ENCODE measurements at regions not wholly inside any gene's neighbourhood (a gene's known extent, or its start where the extent isn't known, plus 50 kb on each side); places are given as distances from the start of the nearest gene placed in this dataset.

DNA sequence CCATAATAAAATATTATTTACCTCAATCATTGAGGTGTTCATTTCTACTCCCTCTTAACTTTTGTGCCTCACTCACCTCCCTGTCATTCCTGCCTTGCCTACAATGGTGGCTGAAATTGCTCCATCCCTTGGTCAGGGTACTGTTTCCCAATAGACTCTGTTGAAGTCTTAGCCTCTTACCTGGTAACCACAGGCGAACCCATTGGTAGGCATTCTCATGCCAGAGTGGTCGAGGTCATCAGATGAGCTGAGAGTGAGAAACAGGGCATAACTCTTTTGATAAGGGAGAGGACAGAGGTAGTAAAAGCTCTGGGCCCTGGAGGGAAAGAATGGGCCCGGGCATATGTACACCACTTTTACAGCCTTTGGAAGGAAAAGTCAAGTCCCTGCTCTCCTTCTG is 265.6 kb downstream of the ARRDC4 start:
- TF ChIP-seq, protein P1, sequence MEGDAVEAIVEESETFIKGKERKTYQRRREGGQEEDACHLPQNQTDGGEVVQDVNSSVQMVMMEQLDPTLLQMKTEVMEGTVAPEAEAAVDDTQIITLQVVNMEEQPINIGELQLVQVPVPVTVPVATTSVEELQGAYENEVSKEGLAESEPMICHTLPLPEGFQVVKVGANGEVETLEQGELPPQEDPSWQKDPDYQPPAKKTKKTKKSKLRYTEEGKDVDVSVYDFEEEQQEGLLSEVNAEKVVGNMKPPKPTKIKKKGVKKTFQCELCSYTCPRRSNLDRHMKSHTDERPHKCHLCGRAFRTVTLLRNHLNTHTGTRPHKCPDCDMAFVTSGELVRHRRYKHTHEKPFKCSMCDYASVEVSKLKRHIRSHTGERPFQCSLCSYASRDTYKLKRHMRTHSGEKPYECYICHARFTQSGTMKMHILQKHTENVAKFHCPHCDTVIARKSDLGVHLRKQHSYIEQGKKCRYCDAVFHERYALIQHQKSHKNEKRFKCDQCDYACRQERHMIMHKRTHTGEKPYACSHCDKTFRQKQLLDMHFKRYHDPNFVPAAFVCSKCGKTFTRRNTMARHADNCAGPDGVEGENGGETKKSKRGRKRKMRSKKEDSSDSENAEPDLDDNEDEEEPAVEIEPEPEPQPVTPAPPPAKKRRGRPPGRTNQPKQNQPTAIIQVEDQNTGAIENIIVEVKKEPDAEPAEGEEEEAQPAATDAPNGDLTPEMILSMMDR (IDR thresholded peaks at IDR 0.05): no peak
- Histone ChIP-seq H3K9me3 (no peaks in the 10 kb centered on the region), H3K4me3 (no peak overlapping the region), H3K4me1 (ENCODE audit: low read depth) (no peaks in the 10 kb centered on the region), H3K36me3 (ENCODE audit: low read depth) (no peaks in the 10 kb centered on the region)
- ATAC-seq (no peak), DNase-seq (no peak)
- intact Hi-C loops (cut with DNase I, micrococcal nuclease): no loop called here

DNA sequence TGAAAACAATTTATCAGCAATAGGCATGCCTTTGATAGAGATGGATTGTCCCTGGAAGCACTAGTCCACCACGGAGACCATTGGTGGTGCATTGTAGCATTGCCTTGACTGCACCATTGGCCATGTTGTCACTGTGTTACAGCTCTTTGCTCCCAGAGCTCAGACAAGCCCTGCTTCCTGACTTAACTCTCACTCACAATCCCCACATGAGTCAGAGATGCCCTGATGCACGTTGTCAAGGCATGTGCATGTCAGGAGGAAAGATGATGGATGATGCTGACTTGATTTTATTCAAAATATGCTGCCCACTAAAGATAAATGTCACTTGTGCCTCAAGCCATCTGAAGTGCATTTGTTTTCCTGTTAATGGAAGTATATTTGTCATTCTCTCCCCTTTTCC is 266.1 kb downstream of the ARRDC4 start:
- H3K9me3 ChIP-seq: no peaks in the 10 kb centered on the region
- intact Hi-C loops (cut with DNase I, micrococcal nuclease): no loop called here
- H3K4me1 ChIP-seq (ENCODE audit: low read depth): no peaks in the 10 kb centered on the region
- no peaks in the 10 kb centered on the region for H3K36me3 ChIP-seq (ENCODE audit: low read depth)
- DNase-seq (no peak), ATAC-seq (no peak)
- H3K4me3 ChIP-seq: no peak overlapping the region
- TF ChIP-seq, protein P1 (IDR thresholded peaks at IDR 0.05): no peak

DNA sequence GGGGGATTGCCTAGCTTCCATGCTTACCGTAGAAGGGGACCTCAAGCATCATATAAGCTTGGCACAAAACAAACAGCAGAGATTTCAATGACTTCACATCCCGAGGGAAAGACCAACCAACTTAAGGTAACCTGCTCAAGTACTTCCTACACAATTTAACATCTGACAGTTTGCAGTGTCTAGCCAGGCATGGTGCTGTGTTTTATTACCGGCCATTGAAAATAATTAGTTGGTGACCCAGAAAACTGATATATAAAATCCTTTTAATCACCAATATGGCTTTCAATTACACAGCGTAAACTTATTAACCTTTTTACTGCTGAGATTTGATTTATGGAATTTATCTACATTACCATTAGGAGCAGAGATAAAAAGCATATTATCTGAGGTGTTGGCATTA is 268.3 kb downstream of the ARRDC4 start:
- intact Hi-C loops (cut with DNase I, micrococcal nuclease): no loop called here
- no peaks in the 10 kb centered on the region for H3K9me3 ChIP-seq
- no peaks in the 10 kb centered on the region for H3K4me1 ChIP-seq (ENCODE audit: low read depth)
- TF ChIP-seq, protein P1 (IDR thresholded peaks at IDR 0.05): no peak
- ATAC-seq (no peak), DNase-seq (no peak)
- H3K4me3 ChIP-seq: no peak overlapping the region
- no peaks in the 10 kb centered on the region for H3K36me3 ChIP-seq (ENCODE audit: low read depth)

DNA sequence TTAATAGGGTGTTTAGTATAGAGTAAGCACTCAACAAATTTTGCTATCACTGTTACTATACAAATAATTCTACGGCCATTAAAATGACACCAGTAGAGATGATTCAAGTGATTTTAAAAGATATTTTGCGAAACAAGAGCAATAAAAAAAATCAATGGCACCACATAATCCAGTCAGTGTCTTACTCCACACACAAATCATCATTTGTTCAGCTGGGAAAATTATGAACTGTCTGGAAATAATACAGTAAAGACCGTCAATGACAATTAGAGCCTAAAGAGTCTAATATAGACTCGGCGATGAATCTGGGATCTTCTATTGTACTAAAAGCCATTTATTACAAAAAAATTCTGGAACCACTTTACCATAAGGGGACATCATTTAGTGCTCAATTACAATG is 270.5 kb downstream of the ARRDC4 start:
- no peak overlapping the region for H3K4me3 ChIP-seq
- no peaks in the 10 kb centered on the region for H3K9me3 ChIP-seq
- no peak for ATAC-seq
- no peaks in the 10 kb centered on the region for H3K36me3 ChIP-seq (ENCODE audit: low read depth)
- intact Hi-C loops (cut with DNase I, micrococcal nuclease): no loop called here
- TF ChIP-seq, protein P1 (IDR thresholded peaks at IDR 0.05): no peak
- H3K4me1 ChIP-seq (ENCODE audit: low read depth): no peaks in the 10 kb centered on the region
- no peak for DNase-seq

DNA sequence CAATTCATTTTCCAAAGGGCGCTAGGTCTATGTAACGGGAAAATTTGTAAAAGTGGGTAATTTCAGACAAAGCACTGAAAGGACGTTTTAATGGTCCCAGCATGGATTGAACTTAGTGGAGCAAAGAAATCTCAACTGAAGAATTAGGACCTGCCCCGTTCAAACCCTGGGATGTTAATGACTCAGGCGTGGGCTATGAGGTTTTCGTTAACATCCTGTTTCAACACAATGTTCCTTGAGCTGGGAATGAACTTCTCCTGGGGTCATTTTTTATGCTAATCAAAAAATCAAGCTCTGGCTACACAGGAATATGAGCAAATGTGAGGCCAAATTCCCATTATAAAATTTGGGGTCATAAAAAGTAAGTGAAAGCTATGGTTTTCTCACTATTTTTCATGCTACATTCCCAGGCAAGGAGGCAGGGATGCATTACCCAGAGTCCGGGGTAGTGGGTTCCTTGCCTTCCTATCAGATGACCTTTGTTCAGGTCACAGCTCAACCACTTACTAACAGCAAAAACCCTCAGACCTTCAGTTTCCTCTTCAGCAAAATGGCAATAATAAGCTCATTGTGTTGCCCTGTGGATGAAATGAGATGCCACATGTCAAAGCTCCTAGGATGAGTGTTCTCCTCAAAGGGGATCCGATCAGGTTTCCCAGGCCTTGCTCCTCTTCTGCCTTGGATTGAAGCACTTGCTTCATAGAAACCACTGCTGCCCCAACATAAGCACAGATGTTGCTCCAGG is 271.4 kb downstream of the ARRDC4 start:
- no peaks in the 10 kb centered on the region for H3K4me1 ChIP-seq (ENCODE audit: low read depth)
- DNase-seq (no peak), ATAC-seq (no peak)
- H3K9me3 ChIP-seq: no peaks in the 10 kb centered on the region
- intact Hi-C loops (cut with DNase I, micrococcal nuclease): no loop called here
- H3K36me3 ChIP-seq (ENCODE audit: low read depth): no peaks in the 10 kb centered on the region
- TF ChIP-seq, protein P1 (IDR thresholded peaks at IDR 0.05): no peak
- no peak overlapping the region for H3K4me3 ChIP-seq

DNA sequence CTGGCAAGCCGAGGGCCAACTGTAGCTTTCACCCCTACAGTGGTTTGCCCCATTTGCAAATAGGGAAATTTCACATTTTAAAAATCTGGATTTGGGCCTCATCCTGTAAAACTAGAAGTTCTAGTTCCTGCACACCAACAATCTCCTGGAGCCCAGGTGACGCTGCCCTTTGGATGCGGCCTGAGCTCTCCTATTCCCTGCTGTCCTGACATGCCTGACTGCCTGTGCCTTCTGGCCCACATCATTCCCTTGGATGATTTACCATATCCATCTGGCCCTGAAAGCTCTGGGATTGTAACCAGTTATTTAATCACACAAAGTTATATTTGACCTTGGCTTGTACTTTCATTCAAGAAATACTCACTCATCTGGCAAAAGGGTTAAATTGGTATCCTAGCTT is 272.3 kb downstream of the ARRDC4 start:
- DNase-seq: no peak
- no peak for ATAC-seq
- H3K4me1 ChIP-seq (ENCODE audit: low read depth): no peaks in the 10 kb centered on the region
- H3K36me3 ChIP-seq (ENCODE audit: low read depth): no peaks in the 10 kb centered on the region
- H3K9me3 ChIP-seq: no peaks in the 10 kb centered on the region
- intact Hi-C loops (cut with DNase I, micrococcal nuclease): no loop called here
- no peak overlapping the region for H3K4me3 ChIP-seq
- TF ChIP-seq, protein P1 (IDR thresholded peaks at IDR 0.05): no peak
